ENCODE measurements at regions not wholly inside any gene's neighbourhood (a gene's known extent, or its start where the extent isn't known, plus 50 kb on each side); places are given as distances from the start of the nearest gene placed in this dataset.

DNA sequence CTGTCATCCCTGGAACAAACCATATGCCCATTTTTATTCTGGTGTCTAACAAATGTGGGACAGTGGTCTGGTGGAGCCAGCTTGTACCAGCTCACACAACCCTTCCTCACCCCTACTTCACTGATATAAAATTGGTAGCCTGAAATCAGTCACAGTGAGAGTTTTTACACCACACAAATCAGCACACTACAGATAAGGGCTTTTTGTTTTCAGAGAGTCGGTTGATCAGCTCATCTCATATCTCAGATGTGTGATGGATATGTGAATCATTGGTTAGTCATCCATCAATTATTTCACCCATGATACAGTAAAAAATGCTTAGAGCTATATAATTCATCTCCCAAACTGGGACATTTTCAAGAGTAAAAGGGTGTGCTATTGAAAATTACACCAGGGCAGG, 529.2 kb downstream of the EBF1 start:
- no peak overlapping the region for H3K4me3 ChIP-seq
- H3K27ac ChIP-seq = no peak overlapping the region
- ATAC-seq (ENCODE audit: insufficient number of reproducible peaks, low FRiP score, low read depth) (no peak), DNase-seq (ENCODE audit: low spot score) (no peak)
- H3K27me3 ChIP-seq (replicated peaks; ENCODE audit: insufficient read depth) = no peaks in the 10 kb centered on the region
- TF ChIP-seq, protein P1, sequence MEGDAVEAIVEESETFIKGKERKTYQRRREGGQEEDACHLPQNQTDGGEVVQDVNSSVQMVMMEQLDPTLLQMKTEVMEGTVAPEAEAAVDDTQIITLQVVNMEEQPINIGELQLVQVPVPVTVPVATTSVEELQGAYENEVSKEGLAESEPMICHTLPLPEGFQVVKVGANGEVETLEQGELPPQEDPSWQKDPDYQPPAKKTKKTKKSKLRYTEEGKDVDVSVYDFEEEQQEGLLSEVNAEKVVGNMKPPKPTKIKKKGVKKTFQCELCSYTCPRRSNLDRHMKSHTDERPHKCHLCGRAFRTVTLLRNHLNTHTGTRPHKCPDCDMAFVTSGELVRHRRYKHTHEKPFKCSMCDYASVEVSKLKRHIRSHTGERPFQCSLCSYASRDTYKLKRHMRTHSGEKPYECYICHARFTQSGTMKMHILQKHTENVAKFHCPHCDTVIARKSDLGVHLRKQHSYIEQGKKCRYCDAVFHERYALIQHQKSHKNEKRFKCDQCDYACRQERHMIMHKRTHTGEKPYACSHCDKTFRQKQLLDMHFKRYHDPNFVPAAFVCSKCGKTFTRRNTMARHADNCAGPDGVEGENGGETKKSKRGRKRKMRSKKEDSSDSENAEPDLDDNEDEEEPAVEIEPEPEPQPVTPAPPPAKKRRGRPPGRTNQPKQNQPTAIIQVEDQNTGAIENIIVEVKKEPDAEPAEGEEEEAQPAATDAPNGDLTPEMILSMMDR (IDR thresholded peaks at IDR 0.05) = no peak
- H3K36me3 ChIP-seq = no peaks in the 10 kb centered on the region
- H3K9me3 ChIP-seq = no peaks in the 10 kb centered on the region
- H3K4me1 ChIP-seq (ENCODE audit: control insufficient read depth in 1 of 2, low read depth in 2 of 2) = no peaks in the 10 kb centered on the region

DNA sequence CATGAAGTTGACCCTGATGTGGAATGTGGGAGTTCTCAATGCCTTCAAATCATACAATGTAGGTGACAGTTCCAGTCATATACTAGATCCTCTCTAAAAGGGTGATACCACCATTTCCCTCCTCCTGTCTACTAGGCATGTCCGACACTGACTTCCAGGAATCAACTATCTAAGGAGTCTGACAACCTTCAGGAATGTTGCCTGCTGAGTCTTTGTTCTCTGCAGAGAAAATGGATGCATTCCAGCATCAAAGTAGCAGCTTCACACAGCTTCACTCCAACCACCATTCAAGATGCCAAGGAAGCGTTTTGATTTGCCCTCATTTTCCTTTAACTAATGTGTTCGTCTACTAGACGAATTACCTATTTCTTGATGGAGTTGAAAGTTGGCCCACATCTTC, 530.2 kb downstream of the EBF1 start:
- ATAC-seq (ENCODE audit: insufficient number of reproducible peaks, low FRiP score, low read depth) (no peak), DNase-seq (ENCODE audit: low spot score) (no peak)
- no peaks in the 10 kb centered on the region for H3K4me1 ChIP-seq (ENCODE audit: control insufficient read depth in 1 of 2, low read depth in 2 of 2)
- H3K4me3 ChIP-seq = no peak overlapping the region
- H3K27me3 ChIP-seq (replicated peaks; ENCODE audit: insufficient read depth) = no peaks in the 10 kb centered on the region
- no peaks in the 10 kb centered on the region for H3K9me3 ChIP-seq
- no peaks in the 10 kb centered on the region for H3K36me3 ChIP-seq
- no peak overlapping the region for H3K27ac ChIP-seq
- TF ChIP-seq, protein P1 (IDR thresholded peaks at IDR 0.05) = no peak

DNA sequence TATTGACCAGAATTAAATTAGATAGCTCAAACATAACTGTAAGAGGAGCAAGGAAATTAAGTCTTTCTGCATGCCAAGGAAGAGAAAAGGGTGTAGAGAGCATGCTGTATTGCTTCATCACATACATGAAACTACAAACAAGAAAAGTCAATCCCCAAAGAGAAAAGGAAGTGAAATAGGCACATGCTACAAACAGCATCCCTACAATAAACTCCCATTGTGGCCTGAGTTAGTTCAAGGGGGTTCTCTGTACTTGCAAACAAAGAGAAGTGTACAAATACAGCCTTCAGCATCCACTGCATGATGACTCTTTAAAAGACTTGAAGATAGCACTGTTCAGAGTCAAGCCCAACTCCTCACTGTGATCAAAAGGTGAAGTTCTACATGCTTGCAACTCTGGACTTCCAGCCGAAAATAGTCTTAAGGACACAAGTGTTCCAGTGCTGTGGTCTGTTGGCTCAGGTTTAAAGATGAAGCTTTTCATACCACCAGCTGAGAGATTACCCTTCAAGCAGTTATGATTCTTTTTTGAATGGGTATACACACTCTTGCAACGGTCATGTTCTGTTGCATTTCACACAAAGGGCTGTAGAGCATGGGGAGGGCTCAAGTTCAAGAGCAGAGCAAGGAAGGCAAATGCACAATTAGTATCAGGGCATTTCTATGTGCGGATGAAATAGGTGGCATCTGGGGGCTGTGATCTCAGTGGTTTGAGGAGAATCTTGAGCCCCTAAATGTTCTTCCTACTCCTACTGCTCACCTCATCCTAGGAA, 534.5 kb downstream of the EBF1 start:
- Histone ChIP-seq H3K9me3 (no peaks in the 10 kb centered on the region), H3K27me3 (replicated peaks; ENCODE audit: insufficient read depth) (no peaks in the 10 kb centered on the region), H3K36me3 (no peaks in the 10 kb centered on the region), H3K4me3 (no peak overlapping the region), H3K27ac (no peak overlapping the region), H3K4me1 (ENCODE audit: control insufficient read depth in 1 of 2, low read depth in 2 of 2) (no peaks in the 10 kb centered on the region)
- ATAC-seq (ENCODE audit: insufficient number of reproducible peaks, low FRiP score, low read depth) = no peak
- TF ChIP-seq, protein P1 (IDR thresholded peaks at IDR 0.05) = no peak
- no peak for DNase-seq (ENCODE audit: low spot score)

DNA sequence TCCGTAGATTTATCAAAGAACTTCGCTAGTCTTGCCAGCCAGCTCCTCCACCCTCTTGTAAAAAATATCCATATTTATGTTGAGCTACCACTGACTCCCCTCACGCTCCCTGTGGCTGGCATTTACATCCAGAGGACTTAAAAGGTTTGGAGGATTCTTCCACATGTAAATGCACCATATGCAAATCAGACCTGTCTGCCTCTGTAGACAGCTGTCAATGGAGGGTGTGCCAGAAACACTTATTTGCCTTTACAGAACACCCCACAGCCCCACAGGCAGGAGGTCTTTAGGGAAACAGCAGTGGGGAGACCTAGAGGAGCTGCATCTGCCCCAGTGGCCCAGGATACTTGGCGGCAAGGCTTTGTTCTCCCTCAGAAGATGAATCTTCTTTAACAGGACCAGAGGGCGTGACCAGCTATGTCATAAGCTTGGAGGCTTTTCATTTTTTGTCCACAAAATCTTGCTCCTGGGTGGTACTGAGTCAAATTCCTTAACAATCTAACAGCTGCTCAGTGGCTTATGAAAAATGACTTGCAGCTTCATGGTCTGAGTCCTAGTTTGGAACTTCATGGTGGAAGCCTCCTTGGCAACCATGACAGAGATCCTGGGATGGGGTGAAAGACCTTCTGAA, 535.8 kb downstream of the EBF1 start:
- no peaks in the 10 kb centered on the region for H3K4me1 ChIP-seq (ENCODE audit: control insufficient read depth in 1 of 2, low read depth in 2 of 2)
- DNase-seq (ENCODE audit: low spot score) (no peak), ATAC-seq (ENCODE audit: insufficient number of reproducible peaks, low FRiP score, low read depth) (no peak)
- TF ChIP-seq, protein P1 (IDR thresholded peaks at IDR 0.05) = no peak
- H3K4me3 ChIP-seq = no peak overlapping the region
- no peak overlapping the region for H3K27ac ChIP-seq
- H3K27me3 ChIP-seq (replicated peaks; ENCODE audit: insufficient read depth) = no peaks in the 10 kb centered on the region
- H3K9me3 ChIP-seq = no peaks in the 10 kb centered on the region
- H3K36me3 ChIP-seq = no peaks in the 10 kb centered on the region

DNA sequence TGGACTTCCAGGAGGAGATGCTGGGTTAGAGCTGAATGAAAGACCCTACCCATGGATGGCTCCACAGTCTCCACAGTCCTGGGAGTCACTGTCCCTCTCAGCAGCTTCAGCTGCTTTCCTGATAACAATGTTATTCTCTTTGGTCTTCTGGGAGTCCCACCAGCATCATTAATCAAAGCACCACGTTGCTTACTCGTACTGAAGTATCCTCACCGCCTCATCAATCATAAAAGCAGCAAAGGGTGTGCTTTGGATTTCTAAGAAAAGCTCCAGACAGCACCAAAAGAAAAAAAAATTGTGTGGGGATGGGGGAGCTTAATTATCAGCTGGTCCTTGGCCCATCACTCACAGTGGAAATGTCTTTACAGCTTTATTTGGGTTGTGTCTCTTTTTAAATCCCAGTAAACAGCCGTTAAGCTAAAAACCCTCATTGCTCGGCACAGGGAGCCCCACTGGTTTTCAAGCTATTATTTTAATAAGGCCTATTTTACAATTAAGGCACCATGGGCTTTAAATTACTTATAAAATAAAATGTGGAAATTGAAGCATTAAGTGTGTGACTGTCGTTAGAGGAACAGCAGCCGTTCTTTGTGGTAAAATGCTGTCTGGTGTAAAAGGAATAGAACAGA, 538.0 kb downstream of the EBF1 start:
- ATAC-seq (ENCODE audit: insufficient number of reproducible peaks, low FRiP score, low read depth) = no peak

More for the DNA sequence above, 538.0 kb downstream of the EBF1 start:
- Histone ChIP-seq H3K9me3 (no peaks in the 10 kb centered on the region), H3K36me3 (no peaks in the 10 kb centered on the region), H3K4me3 (no peak overlapping the region), H3K27ac (no peak overlapping the region), H3K4me1 (ENCODE audit: control insufficient read depth in 1 of 2, low read depth in 2 of 2) (no peaks in the 10 kb centered on the region), H3K27me3 (replicated peaks; ENCODE audit: insufficient read depth) (no peaks in the 10 kb centered on the region)
- no peak for DNase-seq (ENCODE audit: low spot score)
- TF ChIP-seq, protein P1 (IDR thresholded peaks at IDR 0.05) = no peak
